Activated naive CD8-positive, alpha-beta T cell (primary cell): ENCODE measurements at regions not wholly inside any gene's neighbourhood (a gene's known extent, or its start where the extent isn't known, plus 50 kb on each side); places are given as distances from the start of the nearest gene placed in this dataset.

Experiments used
- H3K27ac Mint-ChIP-seq: one replicate; pipeline ENCODE4 v1.8.0; 2021; ENCODE audit warnings: mixed read lengths
- H3K27me3 Mint-ChIP-seq: one replicate; pipeline ENCODE4 v1.8.0; 2021; ENCODE audit warnings: mixed read lengths
- H3K36me3 Mint-ChIP-seq: one replicate; pipeline ENCODE4 v1.8.0; 2021; ENCODE audit warnings: mixed read lengths
- H3K4me1 Mint-ChIP-seq: one replicate; pipeline ENCODE4 v1.8.0; 2021; ENCODE audit warnings: low read depth, mixed read lengths
- H3K4me3 Mint-ChIP-seq: one replicate; pipeline ENCODE4 v1.8.0; 2021; ENCODE audit warnings: mild to moderate bottlenecking, mixed read lengths
- H3K9me3 Mint-ChIP-seq: one replicate; pipeline ENCODE4 v1.8.0; 2021; ENCODE audit warnings: low read depth, mixed read lengths

DNA sequence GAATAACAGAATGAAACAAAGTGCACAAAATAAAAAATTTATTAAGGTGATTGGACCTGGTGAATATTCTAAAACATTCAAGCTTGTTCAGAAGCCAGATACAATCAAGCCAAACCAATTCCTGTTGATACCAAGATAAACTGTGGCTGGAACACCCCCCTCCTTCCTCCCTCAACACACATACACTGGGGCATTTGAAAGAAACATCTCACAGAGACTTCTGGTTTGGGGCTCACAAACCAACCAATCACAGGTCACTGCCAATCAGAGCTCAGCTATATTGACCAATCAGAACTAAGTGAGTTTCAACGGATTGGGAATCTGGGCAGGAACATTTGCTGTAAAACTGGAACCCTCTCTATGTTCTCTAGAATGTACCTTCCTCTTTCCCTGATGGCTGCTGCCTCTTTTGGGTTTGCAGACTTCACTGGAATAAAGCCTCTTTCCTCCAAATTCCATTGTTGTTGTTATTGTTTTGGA, 340.6 kb upstream of the GOLIM4 start:
- H3K4me1 Mint-ChIP-seq: no peaks in the 10 kb centered on the region
- no peaks in the 10 kb centered on the region for H3K36me3 Mint-ChIP-seq
- no peak overlapping the region for H3K4me3 Mint-ChIP-seq
- no peak overlapping the region for H3K27ac Mint-ChIP-seq
- peaks cover 6% of the 10 kb centered on the region for H3K9me3 Mint-ChIP-seq
- no peaks in the 10 kb centered on the region for H3K27me3 Mint-ChIP-seq

DNA sequence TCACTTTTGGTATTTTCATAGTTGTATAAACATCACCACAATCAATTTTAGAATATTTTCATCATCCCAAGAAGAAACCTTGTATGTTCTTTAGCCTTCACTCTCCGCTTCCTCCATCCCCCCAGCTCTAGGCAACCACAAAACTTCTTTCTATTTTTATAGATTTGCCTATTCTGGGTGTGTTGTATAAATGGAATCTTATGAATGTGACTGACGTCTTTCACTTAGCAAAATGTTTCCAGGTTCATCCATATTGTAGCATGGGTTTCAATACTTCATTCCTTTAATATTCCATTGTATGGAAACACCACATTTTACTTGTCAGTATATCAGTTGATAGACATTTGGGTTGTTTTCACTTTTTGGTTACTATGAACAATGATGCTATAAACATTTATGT, 335.8 kb upstream of the GOLIM4 start:
- Mint-ChIP-seq H3K27ac (no peak overlapping the region), H3K4me1 (no peaks in the 10 kb centered on the region), H3K9me3 (no peaks in the 10 kb centered on the region), H3K4me3 (no peak overlapping the region), H3K36me3 (no peaks in the 10 kb centered on the region), H3K27me3 (no peaks in the 10 kb centered on the region)

DNA sequence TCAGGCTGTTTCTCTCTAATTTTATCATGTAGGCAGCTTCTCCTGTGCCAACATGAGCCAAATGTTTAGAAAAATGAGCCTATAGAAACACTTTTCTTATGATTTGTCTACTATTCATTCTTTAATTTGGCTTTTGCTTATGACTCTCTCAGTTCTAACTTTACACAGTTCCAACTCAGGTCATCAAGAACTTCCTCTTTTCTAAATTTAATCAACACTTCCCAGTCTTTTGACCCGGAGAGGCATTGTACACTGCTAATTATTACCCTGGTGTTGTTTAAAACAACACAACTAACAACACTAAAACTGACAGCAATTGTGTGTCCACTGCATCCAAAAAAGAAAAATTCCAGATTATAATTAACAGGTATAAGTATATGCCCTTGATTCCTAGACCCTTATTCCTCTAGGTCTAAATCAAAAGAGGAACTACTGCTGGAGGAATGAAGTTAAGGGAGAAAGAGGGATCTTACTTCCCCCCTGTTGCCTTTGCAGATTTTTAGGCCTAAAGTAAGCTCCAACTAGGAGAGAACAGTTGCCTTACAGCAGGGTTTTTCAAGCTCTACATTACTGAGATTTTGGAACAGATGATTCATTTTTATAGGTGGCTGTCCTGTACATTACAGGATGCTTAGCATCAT, 332.2 kb upstream of the GOLIM4 start:
- Mint-ChIP-seq H3K36me3 (no peaks in the 10 kb centered on the region), H3K9me3 (no peaks in the 10 kb centered on the region), H3K27me3 (no peaks in the 10 kb centered on the region), H3K4me1 (no peaks in the 10 kb centered on the region), H3K4me3 (no peak overlapping the region), H3K27ac (no peak overlapping the region)

DNA sequence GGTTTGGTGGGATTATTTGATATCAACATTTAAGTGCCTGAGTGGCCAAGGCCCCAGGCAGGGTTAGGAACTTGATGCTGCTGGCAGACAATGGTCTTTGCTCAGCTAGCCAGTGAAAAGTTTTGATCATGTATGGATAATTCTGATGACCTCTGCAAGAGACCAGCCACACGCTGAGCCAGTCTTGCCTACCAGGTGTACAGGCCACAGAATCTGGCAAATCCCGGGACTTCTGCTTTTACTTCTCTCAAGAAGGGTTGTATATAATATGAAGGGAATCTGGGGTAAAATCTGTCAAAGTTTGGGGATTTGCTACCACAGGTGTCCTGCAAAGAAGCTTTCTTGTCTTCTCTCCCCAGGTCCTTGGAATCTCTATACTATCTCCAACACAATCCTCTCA, 331.4 kb upstream of the GOLIM4 start:
- Mint-ChIP-seq H3K36me3 (no peaks in the 10 kb centered on the region), H3K27ac (no peak overlapping the region), H3K4me3 (no peak overlapping the region), H3K4me1 (no peaks in the 10 kb centered on the region), H3K27me3 (no peaks in the 10 kb centered on the region), H3K9me3 (no peaks in the 10 kb centered on the region)

DNA sequence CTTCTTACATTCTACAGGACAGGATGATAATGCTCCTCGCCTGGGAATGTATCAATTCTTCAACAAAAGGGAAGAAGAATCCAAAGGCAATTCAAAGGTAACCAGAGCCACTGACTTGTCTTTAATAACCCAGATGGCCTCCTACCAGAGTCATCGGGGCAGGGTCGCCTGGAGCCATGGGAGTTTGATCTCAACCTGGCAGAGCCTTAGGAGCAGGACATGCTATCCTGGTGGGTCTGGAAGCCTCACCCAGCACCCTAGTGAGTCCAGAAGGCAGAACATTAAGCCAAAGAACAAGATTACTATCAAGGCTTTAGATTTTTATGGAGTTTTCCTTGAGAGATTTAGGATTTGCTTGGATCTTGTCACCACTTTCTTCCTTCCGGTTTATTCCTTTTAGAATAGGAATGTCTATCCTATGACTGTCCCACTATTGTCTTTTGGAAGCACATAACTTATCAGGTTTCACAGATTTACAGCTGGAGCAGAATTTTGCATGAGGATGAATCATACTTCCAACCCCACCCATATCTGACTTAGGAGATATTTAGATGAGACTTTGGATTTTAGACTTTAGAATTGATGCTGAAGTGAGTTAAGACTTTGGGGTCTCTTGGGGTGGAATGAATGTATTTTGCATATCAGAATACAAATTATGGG, 330.3 kb upstream of the GOLIM4 start:
- Mint-ChIP-seq H3K27ac (no peak overlapping the region), H3K27me3 (no peaks in the 10 kb centered on the region), H3K9me3 (no peaks in the 10 kb centered on the region), H3K36me3 (no peaks in the 10 kb centered on the region), H3K4me1 (no peaks in the 10 kb centered on the region), H3K4me3 (no peak overlapping the region)

DNA sequence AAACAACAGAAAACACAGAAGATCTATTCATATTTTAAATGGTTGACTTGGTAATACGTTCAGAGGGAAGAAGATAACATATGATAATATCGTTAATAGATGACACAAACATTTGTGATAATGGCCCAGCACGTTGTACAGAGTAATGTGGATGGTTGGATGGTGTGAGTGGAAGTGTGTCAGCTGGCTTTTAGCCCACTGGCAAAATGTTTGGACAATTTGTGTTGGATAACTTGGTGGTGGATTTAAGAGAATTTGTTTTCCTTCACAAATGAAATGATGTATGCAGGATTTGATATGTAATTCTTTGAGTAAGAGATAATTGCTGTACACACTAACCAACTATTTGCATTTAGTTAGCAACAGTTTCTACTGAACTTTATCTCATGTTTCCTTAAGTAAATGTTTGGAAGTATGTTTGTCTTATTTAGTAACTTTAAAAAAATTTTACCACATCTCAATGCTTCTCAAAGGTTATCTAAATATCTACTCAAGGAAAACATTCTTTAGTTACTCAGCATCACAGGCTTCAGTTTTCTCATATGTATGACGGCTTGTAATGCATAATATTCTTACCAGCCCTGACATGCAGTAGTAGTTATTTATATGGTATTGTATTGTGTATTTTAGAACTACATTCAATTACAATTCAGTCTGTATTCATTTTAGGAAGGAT, 328.5 kb upstream of the GOLIM4 start:
- Mint-ChIP-seq H3K9me3 (no peaks in the 10 kb centered on the region), H3K4me3 (no peak overlapping the region), H3K4me1 (no peaks in the 10 kb centered on the region), H3K36me3 (no peaks in the 10 kb centered on the region), H3K27ac (no peak overlapping the region), H3K27me3 (no peaks in the 10 kb centered on the region)

DNA sequence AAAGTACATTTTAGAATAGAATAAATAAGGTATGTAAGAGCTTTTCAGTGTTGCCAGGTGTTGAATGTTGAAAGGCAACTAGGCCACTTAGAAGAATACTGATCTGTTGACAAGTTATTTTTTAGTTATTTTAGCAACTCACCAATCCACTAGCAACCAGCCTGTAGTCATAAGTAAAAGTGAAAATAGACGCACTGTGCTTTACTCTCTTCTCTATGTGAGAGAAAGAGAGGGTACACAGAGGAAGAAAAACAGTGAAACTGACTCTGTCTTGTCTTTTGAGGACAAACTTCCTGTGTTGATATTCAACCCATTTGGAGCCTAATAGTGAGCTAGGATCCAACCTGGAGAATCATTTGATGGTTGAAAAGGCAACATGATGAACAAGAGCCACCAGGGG, 327.1 kb upstream of the GOLIM4 start:
- Mint-ChIP-seq H3K36me3 (no peaks in the 10 kb centered on the region), H3K27ac (no peak overlapping the region), H3K4me3 (no peak overlapping the region), H3K4me1 (no peaks in the 10 kb centered on the region), H3K9me3 (no peaks in the 10 kb centered on the region), H3K27me3 (no peaks in the 10 kb centered on the region)

DNA sequence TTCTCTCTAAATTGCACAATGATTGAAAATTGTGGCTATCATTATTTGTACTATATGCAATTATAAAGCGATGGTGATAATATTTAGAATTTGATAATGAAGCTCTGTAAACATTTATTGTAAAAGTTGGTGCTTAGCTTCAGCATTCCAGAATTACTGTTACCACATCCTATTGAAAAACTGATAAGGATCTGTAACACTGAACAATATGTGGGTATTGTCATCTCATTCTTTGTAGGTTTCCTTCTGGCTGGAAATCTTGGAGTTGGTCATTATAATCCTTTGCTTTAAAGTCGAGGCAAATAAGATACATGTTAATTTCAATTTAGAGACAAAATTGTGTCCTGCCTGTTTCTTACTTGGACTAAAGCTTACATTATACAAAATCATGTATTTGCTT, 323.4 kb upstream of the GOLIM4 start:
- Mint-ChIP-seq H3K9me3 (no peaks in the 10 kb centered on the region), H3K27ac (no peak overlapping the region), H3K4me1 (no peaks in the 10 kb centered on the region), H3K27me3 (no peaks in the 10 kb centered on the region), H3K36me3 (no peaks in the 10 kb centered on the region), H3K4me3 (no peak overlapping the region)

DNA sequence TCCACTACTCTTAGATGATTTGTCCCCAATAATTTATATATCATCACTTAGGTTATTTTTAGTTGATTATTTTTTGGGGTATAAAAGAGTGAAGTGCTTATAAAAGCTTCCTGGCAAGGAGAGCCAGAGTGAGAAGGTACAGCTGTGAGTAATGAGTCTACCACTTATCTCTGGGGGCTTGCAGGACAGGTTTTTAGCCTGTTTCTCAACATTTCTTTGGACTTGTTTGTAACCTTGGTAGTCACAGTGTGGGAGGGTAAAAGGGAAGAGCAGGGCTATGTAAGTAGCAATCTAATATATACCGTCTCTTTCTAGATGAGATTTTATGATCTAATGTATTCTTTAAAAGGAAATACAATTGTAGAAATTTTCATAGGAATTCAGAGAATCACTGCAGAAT, 321.3 kb upstream of the GOLIM4 start:
- Mint-ChIP-seq H3K27ac (no peak overlapping the region), H3K9me3 (no peaks in the 10 kb centered on the region), H3K4me1 (no peaks in the 10 kb centered on the region), H3K4me3 (no peak overlapping the region), H3K36me3 (no peaks in the 10 kb centered on the region), H3K27me3 (no peaks in the 10 kb centered on the region)

DNA sequence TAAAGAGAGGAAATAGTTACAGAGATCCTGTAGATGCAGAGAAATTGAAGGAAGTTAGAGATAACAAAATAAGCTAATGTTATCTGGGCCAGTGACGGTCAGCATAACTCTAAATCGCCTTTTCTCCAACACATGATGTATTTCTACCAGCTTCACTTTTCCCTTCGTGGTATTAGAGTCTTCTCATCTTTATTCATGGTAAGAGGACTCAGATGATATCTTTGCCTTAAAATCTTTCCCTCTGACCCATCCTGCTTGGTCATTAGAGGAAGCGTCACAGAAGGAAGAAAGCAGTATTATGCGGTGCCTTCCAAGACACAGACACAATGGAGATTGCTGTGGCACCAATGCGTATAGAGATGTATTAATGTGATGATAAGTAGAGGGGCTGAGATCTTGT, 320.7 kb upstream of the GOLIM4 start:
- Mint-ChIP-seq H3K4me3 (no peak overlapping the region), H3K36me3 (no peaks in the 10 kb centered on the region), H3K4me1 (no peaks in the 10 kb centered on the region), H3K27me3 (no peaks in the 10 kb centered on the region), H3K9me3 (no peaks in the 10 kb centered on the region), H3K27ac (no peak overlapping the region)

DNA sequence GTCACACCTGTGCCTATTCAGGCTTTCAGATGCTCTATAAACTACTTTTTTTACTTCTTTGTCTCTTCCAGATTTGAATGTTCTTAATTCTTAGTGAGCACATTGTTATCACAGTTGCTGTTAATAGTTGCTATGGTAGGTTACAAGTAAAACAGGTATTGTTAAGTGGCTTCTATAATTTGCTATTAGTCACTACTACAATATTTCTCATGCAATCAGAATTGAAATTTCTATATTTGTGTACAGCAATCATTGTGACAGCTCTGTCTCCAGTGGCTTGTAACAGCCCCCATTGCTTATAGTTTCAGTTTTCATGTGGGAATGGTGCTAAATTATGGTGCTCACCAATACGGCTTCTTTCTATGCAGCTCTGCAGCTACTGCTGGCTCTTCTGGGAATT, 318.4 kb upstream of the GOLIM4 start:
- H3K36me3 Mint-ChIP-seq: no peaks in the 10 kb centered on the region
- H3K9me3 Mint-ChIP-seq: no peaks in the 10 kb centered on the region
- no peaks in the 10 kb centered on the region for H3K4me1 Mint-ChIP-seq
- no peaks in the 10 kb centered on the region for H3K27me3 Mint-ChIP-seq
- no peak overlapping the region for H3K27ac Mint-ChIP-seq
- no peak overlapping the region for H3K4me3 Mint-ChIP-seq

DNA sequence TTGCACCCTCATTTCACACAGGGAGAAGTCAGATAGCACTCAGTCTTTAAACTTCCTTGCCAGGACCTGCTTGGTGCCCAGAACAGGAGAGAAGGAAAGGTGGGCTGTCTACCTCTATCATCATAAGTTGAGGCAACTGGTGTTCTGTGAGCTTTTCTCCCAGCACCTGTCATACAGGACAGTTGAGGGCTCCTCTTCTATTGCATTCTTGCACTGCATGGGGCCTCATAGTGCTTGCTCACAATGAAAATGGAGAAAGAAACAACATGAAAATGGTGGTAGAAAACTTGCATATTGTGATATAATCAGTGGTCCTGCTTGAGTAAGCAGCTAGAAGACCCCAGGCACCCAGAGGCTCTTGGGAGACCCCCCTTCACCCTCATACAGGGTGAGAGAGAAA, 311.7 kb upstream of the GOLIM4 start:
- H3K9me3 Mint-ChIP-seq: peaks cover 3% of the 10 kb centered on the region
- H3K27me3 Mint-ChIP-seq: no peaks in the 10 kb centered on the region
- no peak overlapping the region for H3K4me3 Mint-ChIP-seq
- H3K27ac Mint-ChIP-seq: no peak overlapping the region
- no peaks in the 10 kb centered on the region for H3K4me1 Mint-ChIP-seq
- no peaks in the 10 kb centered on the region for H3K36me3 Mint-ChIP-seq

DNA sequence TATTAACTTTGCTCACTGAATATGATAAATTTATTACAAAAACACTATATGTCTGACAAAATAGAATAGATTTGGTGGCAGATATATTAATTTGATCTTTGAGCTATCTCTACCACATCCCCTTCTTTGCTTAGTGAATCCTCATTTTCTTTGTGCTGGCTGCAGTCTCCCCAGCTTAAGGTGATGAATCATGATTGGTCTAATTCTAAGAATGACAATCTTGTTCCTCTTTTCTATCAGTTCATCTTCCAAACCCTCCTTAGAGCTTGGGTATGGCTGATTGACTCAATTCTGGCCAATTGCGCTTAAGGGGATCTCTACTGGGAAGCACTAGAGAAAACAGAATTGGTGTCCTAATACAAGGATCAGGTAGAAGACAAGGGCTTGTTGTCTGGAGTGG, 309.6 kb upstream of the GOLIM4 start:
- no peak overlapping the region for H3K4me3 Mint-ChIP-seq
- no peaks in the 10 kb centered on the region for H3K27me3 Mint-ChIP-seq
- no peaks in the 10 kb centered on the region for H3K36me3 Mint-ChIP-seq
- no peaks in the 10 kb centered on the region for H3K4me1 Mint-ChIP-seq
- no peak overlapping the region for H3K27ac Mint-ChIP-seq
- H3K9me3 Mint-ChIP-seq: peaks cover 3% of the 10 kb centered on the region

DNA sequence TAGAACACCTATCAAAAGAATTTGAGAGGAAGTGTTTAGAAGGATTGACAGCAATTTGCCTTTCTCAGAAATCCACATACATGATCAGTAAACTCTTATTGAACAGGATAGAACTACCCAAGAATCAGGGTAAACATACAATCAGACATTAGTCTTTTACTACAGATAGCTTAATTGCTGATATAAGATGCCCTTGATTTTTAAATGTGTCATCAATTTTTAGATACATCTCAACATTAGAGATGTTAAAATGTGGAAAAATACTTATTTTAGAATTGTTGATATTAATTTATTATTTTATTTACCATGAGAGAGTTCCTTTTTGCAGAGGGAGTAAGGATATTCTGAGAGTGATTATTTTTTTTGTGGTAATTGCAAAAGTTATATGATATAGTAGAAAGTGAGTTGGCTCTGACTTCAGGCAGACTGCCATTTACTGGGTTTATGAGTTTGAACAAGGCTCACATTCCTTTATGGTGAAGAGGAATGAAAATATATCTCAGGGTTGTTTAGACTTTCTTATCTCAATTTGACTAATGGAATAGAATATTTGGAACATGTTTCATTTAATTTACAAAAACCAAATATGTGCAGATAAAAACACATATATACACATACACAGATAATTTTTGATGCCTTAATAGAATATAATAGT, 302.8 kb upstream of the GOLIM4 start:
- Mint-ChIP-seq H3K4me1 (no peaks in the 10 kb centered on the region), H3K27ac (no peak overlapping the region), H3K4me3 (no peak overlapping the region), H3K9me3 (peaks cover 3% of the 10 kb centered on the region), H3K27me3 (no peaks in the 10 kb centered on the region), H3K36me3 (no peaks in the 10 kb centered on the region)

DNA sequence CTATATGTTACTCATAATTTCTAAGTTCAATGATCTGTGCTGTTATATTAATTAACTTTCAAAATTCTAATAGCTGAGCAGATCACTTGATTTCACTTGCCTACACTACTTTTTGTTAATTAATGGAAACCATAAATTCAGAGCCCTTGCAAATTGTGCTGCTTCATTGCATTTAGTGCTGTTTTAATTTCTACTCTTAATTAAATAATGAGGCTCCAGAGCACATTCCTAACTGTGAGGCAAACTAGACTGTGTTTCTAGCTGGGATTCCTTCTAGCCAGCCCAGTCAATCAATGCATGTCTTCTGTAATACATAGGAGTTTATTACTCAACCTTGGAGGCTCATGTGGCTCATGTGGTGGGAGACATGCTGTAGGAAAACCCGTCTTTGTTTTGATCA, 301.1 kb upstream of the GOLIM4 start:
- Mint-ChIP-seq H3K36me3 (no peaks in the 10 kb centered on the region), H3K9me3 (peaks cover 3% of the 10 kb centered on the region), H3K27me3 (no peaks in the 10 kb centered on the region), H3K27ac (no peak overlapping the region), H3K4me1 (no peaks in the 10 kb centered on the region), H3K4me3 (no peak overlapping the region)
